ENCODE measurements at regions not wholly inside any gene's neighbourhood (a gene's known extent, or its start where the extent isn't known, plus 50 kb on each side); places are given as distances from the start of the nearest gene placed in this dataset.

GRCh38 chr6:94196891-94197290 is 777.5 kb upstream of the EPHA7 start:
- no peak for TF ChIP-seq YY1 (IDR thresholded peaks at IDR 0.05; ENCODE audit: insufficient read depth, insufficient read length)
- TF ChIP-seq SUZ12 (IDR thresholded peaks at IDR 0.05; ENCODE audit: extremely low read depth, insufficient read depth, insufficient read length): no peak

Data from NT2/D1 (cell line).